K562 (cell line): ENCODE measurements at regions not wholly inside any gene's neighbourhood (a gene's known extent, or its start where the extent isn't known, plus 50 kb on each side); places are given as distances from the start of the nearest gene placed in this dataset.

ENCODE experiments used
- ATAC-seq: fragments of 200-7000 bp; cut with Tn5 transposase; 3 replicates; pipeline ENCODE4 v1.9.1; 2020; ENCODE audit warnings: moderate library complexity
- BruUV-seq: library from RNA; stranded (reverse); fragments of 400-500 nt; replicated peaks from 2 replicates; lab custom pipeline; 2021; lab: Mats Ljungman, UMichigan
- CTCF ChIA-PET: fragments of 300-600 bp; formaldehyde crosslinking; extraction: SDS; loops from one replicate; lab custom pipeline; 2021; ENCODE audit warnings: low intra/inter-chr PET ratio; lab: Yijun Ruan, JAX
- POLR2A ChIA-PET: fragments of 300-600, 350-650 bp; sonication (Branson Sonifier 250); formaldehyde crosslinking; extraction: SDS; loops from one replicate; lab custom pipeline; 2021; ENCODE audit warnings: antibody characterized with exemption, inconsistent platforms; lab: Yijun Ruan, JAX
- DNase-seq, 4 experiments: peaks; one replicate each; pipeline versions ENCODE4 v3.0.0 to v3.0.0-alpha.2; 2011 to 2018; ENCODE audit warnings: low spot score in 3 of 4, mixed read lengths in 3 of 4; ENCODE audit errors: extremely low read depth in 1 of 4
- FAIRE-seq: peaks from 2 replicates; lab custom pipeline; 2011; peaks lifted over from hg19 to GRCh38; lab: Jason Lieb, UNC
- H2AFZ ChIP-seq: 2 replicates; pipeline ENCODE4 v1.6.0; 2011; ENCODE audit warnings: low read depth, low read length, control low read depth, inconsistent platforms
- H3K27ac ChIP-seq: fragments of 200-600 bp; 3 replicates; pipeline ENCODE4 v1.8.0; 2011; ENCODE audit warnings: low read depth, mild to moderate bottlenecking, control low read depth, inconsistent platforms, low read length, moderate library complexity, mixed read lengths; ENCODE audit errors: extremely low read depth
- H3K27me3 ChIP-seq, 2 experiments: fragments of 300-600 bp in 1 of 2; 2 replicates in 1 of 2; 3 replicates in 1 of 2; pipeline versions ENCODE4 v1.6.0 to v1.8.0; 2011; ENCODE audit warnings: inconsistent platforms in 2 of 2, low read length in 2 of 2, mild to moderate bottlenecking in 1 of 2, mixed read lengths in 1 of 2, moderate library complexity in 1 of 2; ENCODE audit not compliant: control insufficient read depth in 2 of 2, insufficient read depth in 2 of 2
- H3K36me3 ChIP-seq: fragments of 300-600 bp; 3 replicates; pipeline ENCODE4 v1.8.0; 2011; ENCODE audit warnings: mild to moderate bottlenecking, low read length, inconsistent platforms; ENCODE audit not compliant: control insufficient read depth, insufficient read depth
- H3K4me1 ChIP-seq, 2 experiments: fragments of 200-600 bp in 1 of 2; replicated peaks in 1 of 2; 2 replicates in 1 of 2; 3 replicates in 1 of 2; pipeline versions ENCODE4 v1.5.1 to v1.8.0; 2011; ENCODE audit warnings: inconsistent platforms in 2 of 2, low read length in 2 of 2, mild to moderate bottlenecking in 1 of 2, mixed read lengths in 1 of 2, moderate library complexity in 1 of 2; ENCODE audit not compliant: control insufficient read depth in 2 of 2, insufficient read depth in 2 of 2
- H3K4me2 ChIP-seq: 2 replicates; pipeline ENCODE4 v1.6.1; 2011; ENCODE audit warnings: low read length, control low read depth, inconsistent platforms, mixed read lengths; ENCODE audit not compliant: insufficient read depth
- H3K4me3 ChIP-seq: fragments of 200-600 bp; sonication (generic), shearing (Covaris generic); 2 replicates; pipeline ENCODE4 v1.5.1; 2016; ENCODE audit warnings: control low read depth, inconsistent platforms
- H3K79me2 ChIP-seq: fragments of 200-600 bp; 3 replicates; pipeline ENCODE4 v1.8.0; 2011; ENCODE audit warnings: low read length, inconsistent platforms; ENCODE audit not compliant: control insufficient read depth, insufficient read depth
- H3K9ac ChIP-seq, 2 experiments: 2 replicates each; pipeline versions ENCODE4 v1.6.0 to v1.6.1; 2011; ENCODE audit warnings: low read depth in 2 of 2, low read length in 2 of 2, control low read depth in 1 of 2, inconsistent platforms in 1 of 2, mild to moderate bottlenecking in 1 of 2, mixed read lengths in 1 of 2; ENCODE audit not compliant: insufficient read depth in 1 of 2
- H3K9me1 ChIP-seq: one replicate; pipeline ENCODE4 v1.6.0; 2011; ENCODE audit warnings: inconsistent platforms, mild to moderate bottlenecking, low read length, moderate library complexity; ENCODE audit not compliant: control insufficient read depth, insufficient read depth
- H3K9me3 ChIP-seq: replicated peaks from 2 replicates; pipeline ENCODE4 v1.5.1; 2011; ENCODE audit warnings: low read depth, low read length, inconsistent platforms; ENCODE audit not compliant: control insufficient read depth, insufficient read depth
- H4K20me1 ChIP-seq: replicated peaks from 2 replicates; pipeline ENCODE4 v1.6.1; 2011; ENCODE audit warnings: low read length, inconsistent platforms, mixed read lengths; ENCODE audit not compliant: control insufficient read depth, insufficient read depth
- ARID3B ChIP-seq: fragments of 250-450 bp; sonication (Bioruptor Pico); IDR thresholded peaks from 2 replicates; pipeline ENCODE4 v1.4.0; 2020; ENCODE audit warnings: borderline replicate concordance
- DIDO1 ChIP-seq: fragments of 450-650 bp; IDR thresholded peaks from 2 replicates; pipeline ENCODE4 v1.6.1; 2016; ENCODE audit warnings: low read depth, missing biosample characterization, missing genetic modification characterization
- ILF3 ChIP-seq: fragments of 450-650 bp; IDR thresholded peaks from 2 replicates; pipeline ENCODE4 v1.6.1; 2018; ENCODE audit warnings: antibody characterized with exemption, mild to moderate bottlenecking, moderate library complexity, borderline replicate concordance
- MAFK ChIP-seq: IDR thresholded peaks from 2 replicates; pipeline ENCODE4 v1.6.1; 2011; ENCODE audit warnings: low read length, improper control_type of control experiment
- POLR3A ChIP-seq: IDR thresholded peaks from 2 replicates; pipeline ENCODE4 v1.6.1; 2011; ENCODE audit warnings: borderline replicate concordance, mild to moderate bottlenecking, moderate library complexity; ENCODE audit not compliant: insufficient read length, insufficient read depth; ENCODE audit errors: extremely low read depth
- POLR3G ChIP-seq: IDR thresholded peaks from 2 replicates; pipeline ENCODE4 v1.6.1; 2011; ENCODE audit not compliant: insufficient read length, insufficient replicate concordance; ENCODE audit errors: extremely low read depth
- ZFP36 ChIP-seq: fragments of 150-350 bp; IDR thresholded peaks from 2 replicates; pipeline ENCODE4 v1.6.1; 2018; ENCODE audit warnings: low read length, low read depth; ENCODE audit not compliant: partially characterized antibody
- whole genome bisulfite sequencing: fragments of 100-300 bp; shearing (Covaris generic); methylation state at CpG from one replicate; pipeline ENCODE4 v1.1.6; 2016; ENCODE audit warnings: low coverage, mixed read lengths; ENCODE audit not compliant: insufficient coverage; ENCODE audit errors: missing lambda C conversion rate; 5-methylcytosine and 5-hydroxymethylcytosine counted together
- in situ Hi-C: fragments of 300-500 bp; cut with MboI; formaldehyde crosslinking; loops from 4 replicates; pipeline ENCODE4 v1.15.0; 2018; ENCODE audit warnings: inconsistent platforms, mixed read lengths
- intact Hi-C: fragments of 100-400 bp; cut with micrococcal nuclease; formaldehyde crosslinking; loops from 2 replicates; pipeline ENCODE4 v1.14.2; 2022

- no peaks in the 10 kb centered on the region for H3K9me1 ChIP-seq
- H4K20me1 ChIP-seq = no peaks in the 10 kb centered on the region
- H3K4me1 ChIP-seq = no peaks in the 10 kb centered on the region
- CTCF ChIA-PET = no interaction called here
- FAIRE-seq (no peak), ATAC-seq (no peak), DNase-seq (no peak)
- TF ChIP-seq ILF3 = no peak
- no peak for TF ChIP-seq POLR3A
- TF ChIP-seq DIDO1 (tag) = no peak
- TF ChIP-seq ZFP36 = no peak
- TF ChIP-seq ARID3B (CRISPR knock-in tag) = no peak
- TF ChIP-seq MAFK = peak; percentile 14; the same call in 1 of the 2 replicates
- no peak for TF ChIP-seq POLR3G
- no peak overlapping the region for H3K9ac ChIP-seq
- H3K4me3 ChIP-seq = no peak overlapping the region
- H3K79me2 ChIP-seq = no peaks in the 10 kb centered on the region
- intact Hi-C loops (no loop called here), in situ Hi-C loops (loop anchor here (10.0 kb wide), 1 partner anchor 764 kb away; no protein-coding TSS in a partner anchor)
- H2AFZ ChIP-seq = no peak overlapping the region
- H3K27me3 ChIP-seq = no peaks in the 10 kb centered on the region
- no peaks in the 10 kb centered on the region for H3K36me3 ChIP-seq
- WGBS = 1% methylated on average over 6 of the region's 6 CpGs
- H3K27ac ChIP-seq = no peak overlapping the region
- no peaks in the 10 kb centered on the region; the same call in 1 of the 2 replicates for H3K9me3 ChIP-seq
- POLR2A ChIA-PET = no interaction called here
- no peak overlapping the region for H3K4me2 ChIP-seq
- no TSS peak for BruUV-seq
Measured at GRCh38 chr4:142960867-142961644, 115.0 kb upstream of the INPP4B start.
